Nephron (organoid): ENCODE measurements at regions not wholly inside any gene's neighbourhood (a gene's known extent, or its start where the extent isn't known, plus 50 kb on each side); places are given as distances from the start of the nearest gene placed in this dataset.

Experiments used
- H3K27ac Mint-ChIP-seq, 3 experiments: 2 replicates each; pipeline ENCODE4 v1.8.0; 2020; ENCODE audit warnings: mixed read lengths in 3 of 3, mild to moderate bottlenecking in 2 of 3, moderate library complexity in 1 of 3
- H3K27me3 Mint-ChIP-seq: 2 replicates; pipeline ENCODE4 v1.8.0; 2021; ENCODE audit warnings: low read depth, mild to moderate bottlenecking, moderate library complexity, mixed read lengths
- H3K36me3 Mint-ChIP-seq: 2 replicates; pipeline ENCODE4 v1.8.0; 2020; ENCODE audit warnings: low read depth, mixed read lengths
- H3K4me1 Mint-ChIP-seq: 2 replicates; pipeline ENCODE4 v1.8.0; 2020; ENCODE audit warnings: mixed read lengths
- H3K4me3 Mint-ChIP-seq, 3 experiments: 2 replicates each; pipeline ENCODE4 v1.8.0; 2020; ENCODE audit warnings: mild to moderate bottlenecking in 3 of 3, mixed read lengths in 3 of 3, moderate library complexity in 2 of 3
- H3K9me3 Mint-ChIP-seq: 2 replicates; pipeline ENCODE4 v1.8.0; 2020; ENCODE audit warnings: mixed read lengths
- CTCF ChIP-seq, 3 experiments: fragments of 200-600 bp; sonication (generic); IDR thresholded peaks; one replicate each; pipeline ENCODE4 v1.5.0; 2021; ENCODE audit warnings: antibody characterized with exemption in 3 of 3; ENCODE audit not compliant: unreplicated experiment in 3 of 3

- no peaks in the 10 kb centered on the region for H3K9me3 Mint-ChIP-seq
- H3K27me3 Mint-ChIP-seq: peaks cover 3% of the 10 kb centered on the region
- H3K4me1 Mint-ChIP-seq: peaks cover 40% of the 10 kb centered on the region
- no peak for TF ChIP-seq CTCF (IDR thresholded peaks at IDR 0.05; ENCODE audit: unreplicated experiment in 3 of 3)
- H3K4me3 Mint-ChIP-seq: no peak overlapping the region
- no peaks in the 10 kb centered on the region for H3K36me3 Mint-ChIP-seq
- H3K27ac Mint-ChIP-seq: peak overlapping the region; percentile 59 to 73 (median 62)
Measured at GRCh38 chr18:79583426-79583825, 96.2 kb upstream of the CTDP1 start.

GRCh38 chr18:79583984-79584401, 95.6 kb upstream of the CTDP1 start:
- H3K4me3 Mint-ChIP-seq: no peak overlapping the region
- peaks cover 3% of the 10 kb centered on the region for H3K27me3 Mint-ChIP-seq
- H3K9me3 Mint-ChIP-seq: no peaks in the 10 kb centered on the region
- no peak for TF ChIP-seq CTCF (IDR thresholded peaks at IDR 0.05; ENCODE audit: unreplicated experiment in 3 of 3)
- no peaks in the 10 kb centered on the region for H3K36me3 Mint-ChIP-seq
- peaks cover 46% of the 10 kb centered on the region for H3K4me1 Mint-ChIP-seq
- H3K27ac Mint-ChIP-seq: peak overlapping the region in 2 of 3 experiments; percentile 60 to 73

GRCh38 chr18:79584491-79585394, 94.9 kb upstream of the CTDP1 start:
- H3K36me3 Mint-ChIP-seq: no peaks in the 10 kb centered on the region
- no peaks in the 10 kb centered on the region for H3K9me3 Mint-ChIP-seq
- no peak overlapping the region for H3K4me3 Mint-ChIP-seq
- TF ChIP-seq CTCF (IDR thresholded peaks at IDR 0.05; ENCODE audit: unreplicated experiment in 3 of 3): no peak
- peak overlapping the region in 2 of 3 experiments; percentile 60 to 73 for H3K27ac Mint-ChIP-seq
- peaks cover 50% of the 10 kb centered on the region for H3K4me1 Mint-ChIP-seq
- peaks cover 3% of the 10 kb centered on the region for H3K27me3 Mint-ChIP-seq

GRCh38 chr18:79585395-79586370, 93.9 kb upstream of the CTDP1 start:
- H3K27me3 Mint-ChIP-seq: peaks cover 3% of the 10 kb centered on the region
- H3K36me3 Mint-ChIP-seq: no peaks in the 10 kb centered on the region
- H3K4me1 Mint-ChIP-seq: peaks cover 44% of the 10 kb centered on the region
- H3K27ac Mint-ChIP-seq: peak overlapping the region; percentile 76 to 98 (median 97)
- no peaks in the 10 kb centered on the region for H3K9me3 Mint-ChIP-seq
- peak overlapping the region in 2 of 3 experiments; percentile 48 to 69 for H3K4me3 Mint-ChIP-seq
- TF ChIP-seq CTCF (IDR thresholded peaks at IDR 0.05; ENCODE audit: unreplicated experiment in 3 of 3): peak in 2 of 3 experiments; percentile 21 to 24

- H3K4me3 Mint-ChIP-seq: peak overlapping the region in 2 of 3 experiments; percentile 48 to 69
- peak overlapping the region; percentile 76 to 98 (median 97) for H3K27ac Mint-ChIP-seq
- H3K36me3 Mint-ChIP-seq: no peaks in the 10 kb centered on the region
- TF ChIP-seq CTCF (IDR thresholded peaks at IDR 0.05; ENCODE audit: unreplicated experiment in 3 of 3): no peak
- H3K4me1 Mint-ChIP-seq: peaks cover 47% of the 10 kb centered on the region
- H3K27me3 Mint-ChIP-seq: peaks cover 3% of the 10 kb centered on the region
- H3K9me3 Mint-ChIP-seq: peaks cover 2% of the 10 kb centered on the region
Measured at GRCh38 chr18:79586436-79587225, 93.0 kb upstream of the CTDP1 start.
